ENCODE measurements at regions not wholly inside any gene's neighbourhood (a gene's known extent, or its start where the extent isn't known, plus 50 kb on each side); places are given as distances from the start of the nearest gene placed in this dataset.

DNA sequence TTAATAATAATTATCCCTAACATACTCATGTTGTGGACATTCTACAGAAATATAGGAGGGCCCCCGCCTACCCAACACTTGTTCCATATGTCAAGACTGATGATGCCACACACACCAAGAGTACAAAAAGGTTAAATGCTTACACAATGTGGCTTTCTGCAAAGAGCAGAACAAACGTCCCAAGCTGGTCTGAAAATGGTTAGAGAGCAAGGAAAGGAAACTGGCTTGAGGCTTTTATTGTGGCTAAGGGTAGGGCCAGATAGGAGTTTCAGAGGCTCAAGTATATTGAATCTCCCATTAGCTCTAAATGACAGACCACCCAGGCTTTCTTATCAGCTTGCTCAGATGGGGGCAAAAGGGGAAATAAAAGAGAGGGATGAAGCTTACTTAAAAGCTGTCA, 134.1 kb upstream of the C1QTNF7 start:
- Histone ChIP-seq H3K9me3 (no peaks in the 10 kb centered on the region), H3K27ac (no peak overlapping the region), H3K27me3 (no peaks in the 10 kb centered on the region), H3K36me3 (no peaks in the 10 kb centered on the region), H3K4me1 (no peaks in the 10 kb centered on the region), H3K4me3 (no peak overlapping the region)
- TF ChIP-seq, protein P1, sequence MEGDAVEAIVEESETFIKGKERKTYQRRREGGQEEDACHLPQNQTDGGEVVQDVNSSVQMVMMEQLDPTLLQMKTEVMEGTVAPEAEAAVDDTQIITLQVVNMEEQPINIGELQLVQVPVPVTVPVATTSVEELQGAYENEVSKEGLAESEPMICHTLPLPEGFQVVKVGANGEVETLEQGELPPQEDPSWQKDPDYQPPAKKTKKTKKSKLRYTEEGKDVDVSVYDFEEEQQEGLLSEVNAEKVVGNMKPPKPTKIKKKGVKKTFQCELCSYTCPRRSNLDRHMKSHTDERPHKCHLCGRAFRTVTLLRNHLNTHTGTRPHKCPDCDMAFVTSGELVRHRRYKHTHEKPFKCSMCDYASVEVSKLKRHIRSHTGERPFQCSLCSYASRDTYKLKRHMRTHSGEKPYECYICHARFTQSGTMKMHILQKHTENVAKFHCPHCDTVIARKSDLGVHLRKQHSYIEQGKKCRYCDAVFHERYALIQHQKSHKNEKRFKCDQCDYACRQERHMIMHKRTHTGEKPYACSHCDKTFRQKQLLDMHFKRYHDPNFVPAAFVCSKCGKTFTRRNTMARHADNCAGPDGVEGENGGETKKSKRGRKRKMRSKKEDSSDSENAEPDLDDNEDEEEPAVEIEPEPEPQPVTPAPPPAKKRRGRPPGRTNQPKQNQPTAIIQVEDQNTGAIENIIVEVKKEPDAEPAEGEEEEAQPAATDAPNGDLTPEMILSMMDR (IDR thresholded peaks at IDR 0.05), result no peak
- ATAC-seq (no peak), DNase-seq (no peak)
- intact Hi-C loops (cut with DNase I), result no loop called here

- H3K4me1 ChIP-seq, result no peaks in the 10 kb centered on the region
- intact Hi-C loops (cut with DNase I), result no loop called here
- no peaks in the 10 kb centered on the region for H3K36me3 ChIP-seq
- ATAC-seq, result no peak
- no peak overlapping the region for H3K4me3 ChIP-seq
- H3K27me3 ChIP-seq, result no peaks in the 10 kb centered on the region
- TF ChIP-seq, protein P1 (IDR thresholded peaks at IDR 0.05), result no peak
- H3K9me3 ChIP-seq, result no peaks in the 10 kb centered on the region
- no peak overlapping the region for H3K27ac ChIP-seq
- no peak for DNase-seq
These were observed 133.6 kb upstream of the C1QTNF7 start for GRCh38 chr4:15294202-15294601.

- ATAC-seq (no peak), DNase-seq (no peak)
- no peak overlapping the region for H3K27ac ChIP-seq
- H3K27me3 ChIP-seq, result no peaks in the 10 kb centered on the region
- intact Hi-C loops (cut with DNase I), result no loop called here
- no peak overlapping the region for H3K4me3 ChIP-seq
- no peaks in the 10 kb centered on the region for H3K4me1 ChIP-seq
- TF ChIP-seq, protein P1 (IDR thresholded peaks at IDR 0.05), result no peak
- no peaks in the 10 kb centered on the region for H3K9me3 ChIP-seq
- H3K36me3 ChIP-seq, result no peaks in the 10 kb centered on the region
These were observed 133.0 kb upstream of the C1QTNF7 start for GRCh38 chr4:15294832-15295231.

DNA sequence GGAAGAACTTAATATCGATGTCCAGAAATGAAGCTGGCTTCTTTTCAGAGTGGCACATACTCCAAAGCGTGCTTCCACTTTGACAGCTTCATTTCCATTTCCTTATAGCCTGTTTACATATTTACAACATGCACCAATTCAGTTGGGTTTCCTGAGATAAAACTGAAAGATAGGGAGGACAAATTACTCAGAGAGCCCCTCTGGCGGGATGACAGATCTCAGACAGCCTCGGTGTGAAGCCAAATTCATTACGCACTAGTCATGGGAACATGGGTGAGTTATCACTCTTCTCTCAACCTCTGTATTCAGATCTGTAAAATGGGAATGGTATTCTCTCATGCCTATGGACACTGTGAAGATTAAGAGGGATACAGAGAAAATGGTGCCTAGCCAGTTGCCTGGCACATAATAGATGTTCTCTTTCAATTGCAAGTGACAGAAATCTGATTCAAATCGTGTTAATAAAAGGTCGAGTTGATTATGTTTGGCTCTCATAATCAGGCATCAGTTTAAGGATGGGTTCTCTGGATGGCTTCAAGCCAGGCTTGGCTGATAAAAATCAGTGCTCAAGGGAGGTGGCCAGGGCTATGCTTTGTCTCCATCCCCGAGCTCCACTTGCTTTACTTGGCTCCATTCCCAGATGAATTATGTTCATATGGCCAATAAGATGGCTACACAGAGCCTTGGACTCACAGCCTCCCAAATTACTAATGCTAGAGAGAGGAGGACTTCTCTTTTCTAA, 132.2 kb upstream of the C1QTNF7 start:
- Histone ChIP-seq H3K36me3 (no peaks in the 10 kb centered on the region), H3K4me3 (no peak overlapping the region), H3K27me3 (no peaks in the 10 kb centered on the region), H3K9me3 (no peaks in the 10 kb centered on the region), H3K27ac (no peak overlapping the region), H3K4me1 (no peaks in the 10 kb centered on the region)
- ATAC-seq, result no peak
- intact Hi-C loops (cut with DNase I), result no loop called here
- DNase-seq, result no peak
- TF ChIP-seq, protein P1 (IDR thresholded peaks at IDR 0.05), result no peak

DNA sequence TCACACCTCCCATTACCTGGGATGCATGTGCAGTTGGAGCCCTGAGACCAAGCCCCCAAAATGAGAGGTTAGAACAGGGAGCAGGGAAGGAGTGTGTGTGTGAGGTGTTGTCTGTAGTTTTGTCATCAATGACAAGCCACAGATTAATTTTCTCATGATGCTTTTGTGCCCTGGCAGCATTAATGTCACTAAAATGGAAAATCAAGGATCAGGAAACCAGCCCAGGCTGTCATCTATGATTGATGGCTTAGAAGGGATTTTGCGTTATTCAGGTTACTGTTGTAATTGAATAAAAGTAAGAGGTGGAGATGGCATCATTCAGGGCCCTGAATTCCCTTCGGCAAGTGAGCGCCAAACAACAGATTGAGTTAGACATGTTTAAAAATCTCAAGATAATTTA, 130.5 kb upstream of the C1QTNF7 start:
- TF ChIP-seq, protein P1 (IDR thresholded peaks at IDR 0.05), result no peak
- ATAC-seq, result no peak
- intact Hi-C loops (cut with DNase I), result no loop called here

More for the DNA sequence above, 130.5 kb upstream of the C1QTNF7 start:
- no peaks in the 10 kb centered on the region for H3K9me3 ChIP-seq
- no peak overlapping the region for H3K4me3 ChIP-seq
- no peak for DNase-seq
- no peak overlapping the region for H3K27ac ChIP-seq
- H3K36me3 ChIP-seq, result no peaks in the 10 kb centered on the region
- no peaks in the 10 kb centered on the region for H3K27me3 ChIP-seq
- H3K4me1 ChIP-seq, result no peaks in the 10 kb centered on the region

Data from left lung (tissue), 4 donors.